ENCODE measurements at regions not wholly inside any gene's neighbourhood (a gene's known extent, or its start where the extent isn't known, plus 50 kb on each side); places are given as distances from the start of the nearest gene placed in this dataset.
A peak's percentile ranks its signal among the peaks of the same experiment; 100 is the strongest.

DNA sequence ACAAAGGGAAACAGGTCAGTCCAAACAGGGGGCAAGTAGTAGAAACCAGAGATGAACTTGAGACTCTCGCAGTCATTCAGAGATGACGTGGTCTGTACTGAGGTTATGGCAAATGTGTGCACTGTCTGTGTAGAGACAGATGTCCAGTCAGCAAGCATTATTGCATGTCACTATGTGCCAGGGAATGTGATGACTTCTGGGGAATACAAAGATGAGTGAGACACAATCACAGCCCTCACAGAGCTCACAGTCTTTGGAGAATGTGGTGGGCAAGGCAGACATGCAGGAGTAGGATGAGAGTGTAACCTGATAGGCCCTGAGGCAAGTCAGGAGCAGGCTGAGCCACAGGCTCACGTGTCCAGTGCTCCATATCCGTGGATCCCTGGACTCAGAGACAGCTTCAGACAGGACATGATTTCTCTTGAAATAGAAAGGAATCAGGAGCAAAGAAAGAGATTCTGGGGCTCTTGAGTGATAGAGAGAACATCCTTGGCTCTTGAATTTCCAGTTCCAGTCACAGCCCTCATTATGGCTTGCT is 550.7 kb downstream of the ETS1 start:
- no peak for DNase-seq (ENCODE audit: low spot score)

DNA sequence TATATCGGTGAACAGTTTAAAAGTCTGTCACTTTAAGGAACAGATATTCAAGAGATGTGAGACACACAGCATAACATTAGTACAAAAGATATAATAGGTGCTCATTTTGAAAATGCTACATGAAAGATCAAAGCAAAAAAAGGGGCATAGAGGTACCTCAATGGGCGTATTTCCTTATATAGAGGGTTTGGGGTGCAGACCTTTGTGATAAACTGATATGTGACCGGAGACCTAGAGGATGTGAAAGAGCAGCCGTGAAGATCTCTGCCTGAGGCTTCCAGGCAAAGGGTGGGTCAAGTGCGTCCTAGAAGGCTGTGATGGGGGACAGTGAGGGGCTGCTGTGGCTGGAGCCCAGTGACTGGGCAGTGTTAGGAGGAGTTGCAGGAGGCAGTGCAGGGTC is 551.4 kb downstream of the ETS1 start:
- no peak for DNase-seq (ENCODE audit: low spot score)

DNA sequence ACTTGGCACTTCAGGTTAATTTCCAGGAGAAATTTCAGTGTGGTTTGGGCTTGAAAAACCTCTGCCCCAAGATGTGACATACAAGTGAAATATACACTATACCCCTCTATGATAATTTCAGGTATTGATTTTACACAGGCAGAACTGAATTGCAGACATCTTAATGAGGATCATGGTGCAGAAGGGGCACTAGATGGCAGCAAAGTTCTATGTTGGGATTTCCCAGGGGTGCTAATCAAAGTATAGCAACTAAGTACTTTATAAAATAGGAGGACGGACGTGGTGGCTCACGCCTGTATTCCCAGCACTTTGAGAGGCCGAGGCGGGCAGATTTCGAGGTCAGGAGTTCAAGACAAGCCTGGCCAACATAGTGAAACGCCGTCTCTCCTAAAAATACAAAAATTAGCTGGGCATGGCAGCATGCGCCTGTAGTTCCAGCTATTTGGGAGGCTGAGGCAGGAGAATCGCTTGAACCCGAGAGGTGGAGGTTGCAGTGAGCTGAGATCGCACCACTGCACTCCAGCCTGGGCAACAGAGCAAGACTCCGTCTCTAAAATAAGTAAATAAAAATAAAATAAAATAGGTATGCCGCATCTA is 555.7 kb downstream of the ETS1 start:
- peak; percentile 75 for DNase-seq (ENCODE audit: low spot score)

DNA sequence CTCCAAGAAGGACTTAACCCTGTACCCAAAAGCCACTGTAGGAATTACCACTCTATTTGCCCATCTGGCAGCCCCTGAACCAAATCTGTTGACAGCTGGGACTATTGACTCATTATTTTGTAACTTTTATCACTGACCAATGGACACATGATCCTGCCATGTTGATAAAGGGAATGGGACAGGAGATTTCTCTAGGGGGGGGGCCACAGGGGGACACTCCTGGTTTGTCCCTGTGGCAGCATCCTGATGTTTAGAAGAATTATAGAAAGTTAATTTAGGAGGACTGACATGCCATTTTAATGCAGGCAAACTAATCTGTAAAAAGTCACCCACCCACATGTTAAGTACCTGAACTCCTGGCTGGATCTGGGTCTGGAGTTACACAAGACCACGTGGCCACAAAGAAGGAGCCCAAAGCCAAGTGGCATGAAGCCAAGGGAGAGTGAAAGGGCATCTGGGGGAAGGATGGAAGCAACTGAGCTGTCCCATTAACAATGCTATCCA is 558.1 kb downstream of the ETS1 start:
- DNase-seq (ENCODE audit: low spot score): no peak

DNA sequence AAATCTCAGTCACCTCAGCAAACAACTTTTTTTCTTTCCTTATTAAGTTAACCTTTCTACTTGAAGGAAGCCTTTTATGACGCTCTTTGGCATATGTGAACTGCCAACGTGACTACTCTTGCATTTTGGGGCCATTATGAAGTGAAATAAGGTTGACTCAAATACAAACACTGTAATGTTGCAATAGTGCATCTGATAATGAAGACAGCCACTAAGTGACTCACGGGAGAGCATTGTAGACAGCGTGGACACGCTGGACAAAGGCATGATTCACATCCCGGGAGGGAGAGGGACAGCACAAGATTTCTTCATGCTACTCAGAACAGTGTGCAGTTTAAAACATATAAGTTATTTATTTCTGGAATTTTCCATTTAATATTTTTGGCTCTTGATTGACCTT is 560.8 kb downstream of the ETS1 start:
- DNase-seq (ENCODE audit: low spot score): no peak

DNA sequence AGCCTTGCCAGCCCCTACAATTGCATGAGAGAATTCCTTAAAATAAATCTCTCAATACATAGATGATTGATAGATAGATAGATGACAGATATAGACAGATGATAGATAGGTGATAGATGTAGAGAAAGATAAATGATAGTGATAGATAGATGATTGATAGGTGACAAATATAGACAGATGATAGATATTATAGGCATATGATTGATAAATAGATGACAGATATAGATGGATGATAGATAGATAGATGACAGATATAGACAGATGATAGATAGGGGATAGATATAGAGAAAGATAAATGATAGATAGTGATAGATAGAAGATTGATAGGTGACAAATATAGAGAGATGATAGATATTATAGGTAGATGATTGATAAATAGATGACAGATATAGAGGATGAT is 564.6 kb downstream of the ETS1 start:
- no peak for DNase-seq (ENCODE audit: low spot score)

DNA sequence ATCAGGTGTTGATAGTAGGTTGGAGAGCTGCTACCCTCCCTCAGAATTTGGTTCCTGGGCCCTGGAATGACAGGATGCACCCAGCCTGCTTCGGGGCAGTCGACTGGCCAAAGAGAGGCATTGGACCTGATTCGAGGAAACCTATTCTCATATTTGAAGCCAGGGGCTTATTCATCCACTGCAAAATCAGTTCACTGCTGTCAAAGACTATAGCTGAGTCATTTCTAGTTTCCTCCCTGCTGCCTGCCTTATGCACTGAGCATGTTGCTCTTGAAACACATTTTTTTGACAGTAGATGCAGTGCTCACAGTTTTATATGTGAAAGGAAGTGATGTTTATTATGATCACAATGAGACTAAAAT is 565.4 kb downstream of the ETS1 start:
- peak; percentile 76 for DNase-seq (ENCODE audit: low spot score)

DNA sequence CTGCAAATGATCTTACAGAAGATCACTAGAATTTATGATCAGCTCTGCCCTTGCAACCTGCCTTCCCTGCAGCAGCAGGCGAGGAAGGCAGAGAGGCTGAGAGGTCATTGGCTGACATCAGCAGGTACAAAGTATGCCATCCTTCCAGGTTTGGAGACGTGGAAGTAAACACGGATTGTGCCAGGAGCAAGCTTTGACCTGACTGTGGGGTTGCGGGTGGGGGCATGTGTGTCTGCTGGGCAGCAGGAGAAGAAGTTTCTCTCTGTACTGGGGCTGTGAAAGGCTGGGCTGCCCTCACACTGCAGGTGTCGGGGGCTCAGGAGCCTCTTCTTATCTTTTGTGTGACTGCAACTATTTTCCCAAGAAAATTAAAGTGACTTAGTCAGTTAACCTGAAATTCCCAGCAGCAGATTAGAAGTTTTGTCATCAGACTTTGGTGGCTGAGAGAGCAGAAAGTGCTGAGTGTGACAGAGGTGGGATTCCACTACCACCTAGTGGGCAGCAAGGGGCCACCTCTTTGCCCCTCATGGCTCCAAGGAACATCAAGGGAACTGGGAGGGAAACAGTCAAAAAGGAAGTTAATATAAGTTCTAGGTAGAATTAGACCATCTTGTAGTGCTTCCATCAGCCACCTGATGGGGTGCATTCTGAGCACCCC is 565.9 kb downstream of the ETS1 start:
- DNase-seq (ENCODE audit: low spot score): no peak

DNA sequence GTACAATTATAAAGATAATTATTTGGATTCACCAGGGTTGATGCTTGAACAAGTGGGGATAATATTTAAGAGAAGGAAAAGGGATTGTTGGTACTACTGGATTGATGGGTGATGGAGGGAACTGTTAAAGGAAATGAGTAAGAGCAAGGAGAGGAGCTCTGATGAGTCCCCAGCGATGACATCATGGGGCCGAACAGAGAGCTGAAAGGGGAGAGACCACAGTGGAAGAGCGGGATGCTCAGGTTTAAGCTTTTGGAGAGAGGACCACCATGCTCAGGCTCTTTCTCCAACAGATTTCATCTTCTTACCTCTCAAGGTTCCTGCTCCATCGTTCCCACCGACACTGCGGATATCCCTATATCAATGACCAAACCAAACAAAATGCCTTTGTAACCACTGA is 568.7 kb downstream of the ETS1 start:
- no peak for DNase-seq (ENCODE audit: low spot score)

DNA sequence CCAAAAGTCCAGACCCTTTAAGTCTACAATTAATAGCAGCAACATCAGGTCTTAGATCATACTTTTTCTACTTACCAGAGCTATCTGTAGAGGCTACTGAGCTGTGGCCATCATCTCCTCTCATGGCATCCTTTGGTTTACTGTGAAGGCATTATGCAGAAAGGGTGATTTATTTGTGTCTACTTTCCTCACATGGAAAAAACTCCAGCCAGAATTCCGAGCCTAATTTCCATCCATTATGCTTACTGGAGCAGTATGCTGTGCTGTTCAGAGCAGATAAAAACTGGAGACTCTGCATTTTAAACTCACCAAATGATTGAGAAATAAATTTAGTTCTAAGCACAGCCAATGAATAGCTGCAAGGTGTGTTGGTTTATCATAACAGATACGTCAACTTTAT is 581.8 kb downstream of the ETS1 start:
- DNase-seq (ENCODE audit: low spot score): no peak

DNA sequence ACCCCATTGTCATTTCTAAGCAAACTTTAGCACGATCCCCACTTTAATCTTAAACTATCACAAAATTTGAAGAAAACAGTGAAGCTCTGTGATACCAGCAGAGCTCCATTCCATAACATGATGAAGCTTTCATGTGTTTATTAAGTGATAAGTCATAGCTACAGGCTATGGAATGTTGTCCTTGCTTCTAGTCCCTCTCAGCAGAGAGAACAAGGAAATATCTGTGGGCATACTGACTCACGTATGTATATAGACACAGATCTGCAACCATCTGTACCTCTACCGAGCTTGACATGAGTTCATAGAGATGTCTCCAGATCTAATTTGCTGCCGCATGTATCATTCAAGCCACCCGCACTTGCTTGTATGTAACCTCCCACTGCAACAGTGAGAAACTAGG is 588.9 kb downstream of the ETS1 start:
- DNase-seq (ENCODE audit: low spot score): no peak

DNA sequence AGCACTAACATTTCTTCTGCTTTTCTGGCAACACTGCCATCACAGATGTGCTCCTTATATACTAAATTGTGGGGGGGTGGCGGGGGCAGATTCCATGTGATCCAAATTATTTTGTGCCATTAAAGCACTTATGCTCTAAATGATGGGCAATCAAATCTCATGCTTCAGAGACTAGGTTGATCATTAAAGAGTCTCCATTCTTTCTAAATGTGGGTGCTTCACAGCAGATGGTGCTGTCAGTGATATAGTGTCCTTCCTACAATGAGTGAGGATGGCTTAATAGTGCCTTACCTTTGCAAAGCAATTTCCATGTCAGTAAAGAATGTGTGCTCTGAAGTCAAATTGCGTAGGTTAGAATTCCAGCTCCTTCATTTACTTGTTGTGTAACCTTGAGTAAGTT is 589.8 kb downstream of the ETS1 start:
- no peak for DNase-seq (ENCODE audit: low spot score)

DNA sequence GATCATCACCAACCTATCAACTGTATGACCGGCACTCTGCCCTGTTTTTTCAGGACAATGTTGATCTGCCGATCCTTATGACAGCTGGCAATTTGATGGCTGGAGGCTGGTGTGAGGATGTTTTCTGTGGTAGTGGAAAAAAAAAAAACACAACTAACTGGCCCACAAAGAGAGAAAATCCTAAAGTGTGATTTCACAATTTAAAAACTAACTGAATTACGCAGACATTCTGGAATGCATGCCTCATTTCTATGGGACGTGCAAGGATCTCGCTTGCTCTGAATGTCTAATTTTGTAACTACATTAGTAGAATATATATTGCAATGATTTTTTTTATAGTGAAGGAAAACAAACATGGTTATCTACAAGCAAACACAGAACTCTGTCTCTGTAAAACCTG is 590.5 kb downstream of the ETS1 start:
- no peak for DNase-seq (ENCODE audit: low spot score)

DNA sequence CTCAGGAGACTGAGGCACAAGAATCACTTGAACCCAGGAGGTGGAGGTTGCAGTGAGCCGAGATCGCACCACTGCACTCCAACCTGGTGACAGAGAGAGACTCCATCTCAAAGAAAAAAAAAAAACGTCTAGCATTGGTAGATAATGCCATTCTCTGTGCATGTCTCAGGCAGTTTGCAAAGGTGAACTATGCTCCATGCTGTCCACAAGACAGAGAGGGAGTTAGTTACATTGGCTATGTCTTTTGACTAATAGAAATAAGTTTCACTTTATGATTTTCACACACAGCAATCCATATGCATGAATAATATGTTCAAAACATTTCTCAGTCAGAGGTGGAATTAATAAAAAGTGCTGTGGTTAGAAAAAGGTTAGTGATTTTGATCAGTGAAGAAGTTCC is 591.4 kb downstream of the ETS1 start:
- DNase-seq (ENCODE audit: low spot score): no peak

DNA sequence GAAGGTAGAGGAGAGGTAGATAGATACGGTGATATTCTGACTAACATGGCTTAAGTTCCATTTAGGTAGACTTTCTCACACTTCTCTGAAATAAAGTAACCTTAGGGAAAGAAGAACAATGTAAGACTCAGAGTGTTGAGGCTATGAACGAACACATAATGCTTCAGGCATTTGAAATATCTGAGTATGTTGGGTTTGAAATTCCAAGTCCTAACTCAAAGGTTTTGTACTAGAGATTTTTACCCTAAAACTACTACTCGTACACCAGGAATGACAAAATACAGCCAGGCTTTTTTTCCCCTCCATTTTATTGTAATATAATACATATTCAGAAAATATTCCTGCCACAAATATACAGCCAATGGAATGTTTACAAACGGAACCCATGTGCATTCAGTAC is 592.6 kb downstream of the ETS1 start:
- DNase-seq (ENCODE audit: low spot score): no peak

DNA sequence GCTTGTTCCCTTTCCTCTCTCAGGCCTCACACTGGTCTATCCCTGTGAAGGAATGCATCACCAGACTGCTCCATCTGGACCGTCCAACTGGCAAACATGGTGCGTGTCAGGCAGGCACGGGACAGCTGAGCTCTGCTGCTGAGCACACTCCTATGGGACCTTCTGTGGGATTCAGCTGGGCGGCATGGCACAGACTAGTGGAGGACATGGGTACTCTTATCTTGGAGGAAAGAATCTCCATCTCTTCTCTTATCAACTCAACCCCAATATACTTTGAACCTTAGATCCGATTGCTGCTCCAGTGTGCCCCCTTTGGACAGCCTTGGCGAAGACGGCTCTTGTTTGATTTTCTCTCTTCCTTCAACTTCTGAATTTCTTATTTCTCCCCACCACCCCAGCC is 593.6 kb downstream of the ETS1 start:
- no peak for DNase-seq (ENCODE audit: low spot score)

DNA sequence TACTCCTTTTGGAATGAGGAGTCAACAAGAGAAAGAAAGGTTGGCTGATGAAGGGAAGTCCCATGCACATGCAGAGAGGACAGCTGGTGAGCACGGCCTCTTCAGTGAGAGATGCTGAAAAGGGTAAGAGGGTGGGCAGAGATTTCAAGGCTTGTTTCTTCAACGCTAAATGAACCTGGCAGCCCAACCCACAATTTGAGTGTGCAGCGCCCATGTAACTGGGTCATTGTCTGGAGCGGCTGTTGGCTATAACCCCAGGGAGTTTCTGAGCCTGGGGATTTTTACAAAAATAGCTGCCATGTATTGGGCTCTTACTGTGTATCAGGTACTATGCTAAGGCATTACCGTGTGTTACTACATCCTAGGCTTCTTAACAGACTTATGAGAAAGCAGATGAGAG is 594.1 kb downstream of the ETS1 start:
- DNase-seq (ENCODE audit: low spot score): no peak

DNA sequence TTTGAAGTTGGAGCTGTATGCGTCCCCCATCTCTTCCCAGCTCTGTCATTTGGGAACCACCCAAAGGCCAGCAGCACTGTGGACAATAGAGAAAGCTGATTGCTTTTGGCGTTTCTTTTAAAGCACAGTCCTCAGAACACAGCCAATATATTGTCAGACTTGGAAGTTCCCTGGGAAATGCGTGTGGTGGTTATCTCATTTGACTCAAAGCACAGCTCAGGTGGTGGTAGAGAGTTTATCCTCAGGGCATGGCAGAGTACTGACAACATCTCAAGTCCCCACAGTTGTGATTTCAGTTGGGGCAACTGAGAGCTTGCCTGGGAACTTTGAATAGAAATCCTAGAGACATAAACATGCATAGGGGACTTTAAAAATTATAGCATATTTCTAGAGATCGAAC is 601.3 kb downstream of the ETS1 start:
- DNase-seq (ENCODE audit: low spot score): no peak

DNA sequence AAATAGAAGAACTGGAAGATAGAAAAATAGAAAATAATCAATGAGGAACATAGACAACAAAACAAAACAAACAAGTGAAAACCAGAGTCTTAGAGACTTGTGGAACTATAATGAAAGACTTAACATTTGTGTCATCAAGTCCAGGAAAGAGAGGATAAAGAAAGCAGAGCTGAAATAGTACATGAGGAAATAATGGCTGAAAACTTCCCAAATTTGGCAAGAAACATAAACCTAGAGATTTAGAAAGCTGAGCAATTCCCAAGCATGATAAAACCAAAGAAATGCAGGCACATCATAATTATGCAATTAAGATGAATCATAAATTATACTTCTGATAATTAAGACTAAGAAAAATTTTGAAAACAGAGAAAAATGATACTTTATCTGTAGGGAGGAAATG is 614.5 kb downstream of the ETS1 start:
- no peak for DNase-seq (ENCODE audit: low spot score)

DNA sequence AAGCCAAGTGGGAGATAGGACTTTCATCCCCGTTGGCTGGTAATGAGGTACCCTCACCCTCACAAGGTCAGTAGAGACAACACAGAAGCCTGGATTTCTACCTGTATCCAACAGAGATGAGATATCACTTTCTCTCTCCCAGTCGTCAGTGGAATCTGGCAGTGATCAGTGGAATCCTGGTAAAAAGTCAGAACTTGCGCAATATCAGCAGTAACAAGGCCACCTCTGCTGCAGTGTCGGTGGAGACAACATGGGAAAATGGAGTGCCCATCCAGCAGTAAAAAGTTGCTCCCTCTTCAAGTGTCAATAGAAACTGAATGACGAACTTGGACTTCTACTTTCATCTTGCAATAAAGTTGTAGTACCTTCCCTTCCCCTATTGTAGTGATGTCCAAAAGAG is 615.9 kb downstream of the ETS1 start:
- no peak for DNase-seq (ENCODE audit: low spot score)

DNA sequence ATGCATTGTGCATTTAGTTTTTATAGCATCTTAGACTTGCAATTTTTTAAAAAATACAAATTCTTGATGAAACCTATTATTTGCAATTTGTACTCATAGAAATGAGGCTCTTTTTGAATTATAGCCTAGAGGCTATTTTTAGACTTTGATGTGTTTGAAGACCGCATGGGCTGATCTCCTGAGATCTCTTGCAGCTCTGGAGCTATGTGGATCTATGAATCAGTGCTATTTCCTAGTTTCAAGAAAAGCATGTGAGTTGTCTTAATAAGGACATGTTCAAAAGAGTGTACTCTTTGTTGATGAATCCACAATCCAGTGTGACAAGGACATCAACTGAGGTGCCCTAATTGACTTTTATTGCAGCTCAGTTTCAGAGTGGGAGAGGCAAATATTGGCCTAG is 620.5 kb downstream of the ETS1 start:
- DNase-seq (ENCODE audit: low spot score): no peak

DNA sequence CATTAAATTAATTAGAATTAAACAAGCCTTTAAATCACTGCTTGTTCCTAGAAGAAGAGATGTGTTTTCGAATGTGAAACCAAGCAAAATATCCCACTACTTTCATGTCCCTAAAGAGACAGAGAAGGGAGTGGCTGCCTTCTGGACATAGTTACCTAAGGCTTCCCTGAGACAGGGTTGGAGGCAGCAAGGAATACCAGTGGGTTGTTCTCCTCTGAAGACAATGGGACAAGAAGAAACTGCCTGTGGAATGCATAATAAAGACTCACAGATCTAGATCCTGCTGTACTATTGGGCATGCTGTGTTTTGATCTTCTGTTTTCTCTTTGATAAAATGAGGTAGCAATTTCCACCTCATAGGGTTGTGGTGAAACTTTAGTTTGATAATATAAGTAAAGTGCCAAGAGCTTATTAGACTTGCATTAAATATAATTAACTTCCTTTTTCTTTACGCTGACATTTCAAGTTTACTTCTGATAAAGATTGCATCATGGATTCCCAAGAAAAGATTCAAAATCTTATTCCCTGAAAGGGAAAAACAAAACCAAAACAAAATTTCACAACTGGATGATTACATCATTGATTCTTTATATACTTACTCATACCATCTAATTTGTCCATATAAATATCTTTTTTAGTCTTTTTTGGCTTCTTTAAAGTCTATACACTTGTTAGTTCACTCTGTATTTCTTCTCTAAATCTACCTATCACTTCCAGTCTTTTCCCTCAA is 621.3 kb downstream of the ETS1 start:
- DNase-seq (ENCODE audit: low spot score): no peak

DNA sequence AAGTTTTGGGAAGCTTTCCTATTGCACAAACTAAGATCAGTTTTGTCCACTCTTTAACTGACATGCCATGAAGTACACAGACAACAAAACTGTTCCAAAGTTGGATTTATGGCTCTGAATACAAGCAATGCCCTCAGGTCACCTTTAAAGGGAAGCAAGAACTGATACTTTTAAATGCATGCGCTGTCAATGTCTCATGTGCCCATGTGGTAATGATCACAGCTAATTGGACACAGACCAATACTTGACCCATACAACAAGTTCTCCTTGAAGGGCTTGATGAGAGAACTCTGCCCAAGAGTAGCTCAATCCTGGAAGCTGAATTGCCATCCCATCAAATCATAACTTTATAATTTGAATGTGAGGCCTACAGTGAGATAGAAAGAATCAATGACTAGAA is 624.9 kb downstream of the ETS1 start:
- no peak for DNase-seq (ENCODE audit: low spot score)

All from activated CD4-positive, alpha-beta T cell treated with anti-CD3 and anti-CD28 coated beads, Interleukin-2, Interleukin-4, amounts not matched to agents 100 ng/mL and 50 ng/mL, durations not matched to agents 16 hours and 8 hours (primary cell).